ENCODE measurements at regions not wholly inside any gene's neighbourhood (a gene's known extent, or its start where the extent isn't known, plus 50 kb on each side); places are given as distances from the start of the nearest gene placed in this dataset.
A peak's percentile ranks its signal among the peaks of the same experiment; 100 is the strongest.

DNA sequence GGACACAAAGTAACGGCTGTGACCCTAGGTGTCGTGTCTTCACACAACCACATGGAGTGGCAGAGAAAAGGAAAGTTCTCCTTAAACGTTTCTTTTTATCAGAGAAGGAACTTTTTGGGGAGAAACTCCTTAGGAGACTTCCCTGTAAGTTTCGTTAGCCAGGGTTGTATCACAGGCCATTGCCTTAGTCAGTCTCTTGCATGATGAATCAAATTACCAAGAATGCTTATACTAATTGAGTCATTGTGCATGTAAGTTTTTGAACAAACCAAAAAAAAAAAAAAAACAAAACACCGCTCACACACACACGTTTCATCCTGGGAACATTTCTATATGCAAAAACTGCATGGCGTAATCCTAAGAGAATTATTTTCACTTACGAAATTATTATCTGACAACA is 150.4 kb upstream of the SATB1 start:
- Histone ChIP-seq H3K36me3 (ENCODE audit: low read depth) (no peaks in the 10 kb centered on the region), H3K27ac (ENCODE audit: poor library complexity, severe bottlenecking) (no peak overlapping the region), H3K4me3 (ENCODE audit: severe bottlenecking) (no peak overlapping the region), H3K27me3 (ENCODE audit: insufficient read depth, poor library complexity, severe bottlenecking) (no peaks in the 10 kb centered on the region), H3K4me1 (ENCODE audit: insufficient read depth, poor library complexity, severe bottlenecking) (no peaks in the 10 kb centered on the region), H3K9me3 (ENCODE audit: severe bottlenecking) (no peaks in the 10 kb centered on the region)
- TF ChIP-seq, protein P1, sequence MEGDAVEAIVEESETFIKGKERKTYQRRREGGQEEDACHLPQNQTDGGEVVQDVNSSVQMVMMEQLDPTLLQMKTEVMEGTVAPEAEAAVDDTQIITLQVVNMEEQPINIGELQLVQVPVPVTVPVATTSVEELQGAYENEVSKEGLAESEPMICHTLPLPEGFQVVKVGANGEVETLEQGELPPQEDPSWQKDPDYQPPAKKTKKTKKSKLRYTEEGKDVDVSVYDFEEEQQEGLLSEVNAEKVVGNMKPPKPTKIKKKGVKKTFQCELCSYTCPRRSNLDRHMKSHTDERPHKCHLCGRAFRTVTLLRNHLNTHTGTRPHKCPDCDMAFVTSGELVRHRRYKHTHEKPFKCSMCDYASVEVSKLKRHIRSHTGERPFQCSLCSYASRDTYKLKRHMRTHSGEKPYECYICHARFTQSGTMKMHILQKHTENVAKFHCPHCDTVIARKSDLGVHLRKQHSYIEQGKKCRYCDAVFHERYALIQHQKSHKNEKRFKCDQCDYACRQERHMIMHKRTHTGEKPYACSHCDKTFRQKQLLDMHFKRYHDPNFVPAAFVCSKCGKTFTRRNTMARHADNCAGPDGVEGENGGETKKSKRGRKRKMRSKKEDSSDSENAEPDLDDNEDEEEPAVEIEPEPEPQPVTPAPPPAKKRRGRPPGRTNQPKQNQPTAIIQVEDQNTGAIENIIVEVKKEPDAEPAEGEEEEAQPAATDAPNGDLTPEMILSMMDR (IDR thresholded peaks at IDR 0.05; ENCODE audit: poor library complexity, severe bottlenecking) = no peak
- DNase-seq (ENCODE audit: low spot score) (no peak), ATAC-seq (ENCODE audit: low read depth) (peak; percentile 83)

DNA sequence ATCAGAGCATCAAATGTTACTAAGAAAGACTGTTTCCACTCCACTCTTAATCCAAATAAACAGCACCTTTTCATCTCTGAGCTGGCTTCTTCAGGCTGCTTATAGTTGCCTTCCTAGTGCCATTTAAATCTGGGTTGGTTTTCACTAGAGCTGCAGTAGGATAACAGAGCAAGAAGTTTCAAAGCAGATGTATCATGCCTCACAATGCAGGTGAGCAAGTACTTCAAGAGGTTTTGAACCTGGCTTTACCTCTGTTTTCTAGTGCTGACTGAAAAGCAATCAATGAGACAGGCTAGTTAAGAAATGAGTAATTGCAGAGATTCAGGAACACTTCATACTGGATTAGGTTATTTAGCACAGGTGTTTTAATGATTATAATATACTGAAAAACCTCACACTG is 147.7 kb upstream of the SATB1 start:
- TF ChIP-seq, protein P1 (IDR thresholded peaks at IDR 0.05; ENCODE audit: poor library complexity, severe bottlenecking) = no peak
- Histone ChIP-seq H3K27ac (ENCODE audit: poor library complexity, severe bottlenecking) (no peak overlapping the region), H3K9me3 (ENCODE audit: severe bottlenecking) (no peaks in the 10 kb centered on the region), H3K4me1 (ENCODE audit: insufficient read depth, poor library complexity, severe bottlenecking) (no peaks in the 10 kb centered on the region), H3K36me3 (ENCODE audit: low read depth) (no peaks in the 10 kb centered on the region), H3K27me3 (ENCODE audit: insufficient read depth, poor library complexity, severe bottlenecking) (no peaks in the 10 kb centered on the region), H3K4me3 (ENCODE audit: severe bottlenecking) (no peak overlapping the region)
- no peak for ATAC-seq (ENCODE audit: low read depth)
- DNase-seq (ENCODE audit: low spot score) = no peak

DNA sequence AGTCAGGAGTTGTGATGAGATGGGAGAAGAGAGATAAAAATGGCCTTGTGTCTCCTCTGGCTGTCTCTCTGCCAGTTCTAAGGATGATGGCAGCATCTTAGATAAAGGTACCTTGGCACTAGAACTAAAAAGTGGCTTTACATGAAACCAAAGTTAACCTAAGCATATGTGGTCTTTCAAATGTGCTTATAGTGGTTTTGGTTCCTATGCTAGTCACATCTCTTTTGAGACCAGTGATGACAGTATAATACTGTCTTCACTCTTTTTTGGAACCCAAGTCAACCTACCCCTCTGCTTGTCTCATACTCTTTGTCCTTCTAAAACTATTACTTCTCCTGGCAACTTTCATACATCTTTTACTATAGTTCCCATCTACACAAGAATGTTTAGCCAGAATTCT is 142.2 kb upstream of the SATB1 start:
- no peak for ATAC-seq (ENCODE audit: low read depth)
- TF ChIP-seq, protein P1 (IDR thresholded peaks at IDR 0.05; ENCODE audit: poor library complexity, severe bottlenecking) = no peak
- H3K27ac ChIP-seq (ENCODE audit: poor library complexity, severe bottlenecking) = no peak overlapping the region
- H3K27me3 ChIP-seq (ENCODE audit: insufficient read depth, poor library complexity, severe bottlenecking) = no peaks in the 10 kb centered on the region
- no peaks in the 10 kb centered on the region for H3K36me3 ChIP-seq (ENCODE audit: low read depth)
- no peak overlapping the region for H3K4me3 ChIP-seq (ENCODE audit: severe bottlenecking)
- H3K4me1 ChIP-seq (ENCODE audit: insufficient read depth, poor library complexity, severe bottlenecking) = no peaks in the 10 kb centered on the region
- no peak for DNase-seq (ENCODE audit: low spot score)
- no peaks in the 10 kb centered on the region for H3K9me3 ChIP-seq (ENCODE audit: severe bottlenecking)

DNA sequence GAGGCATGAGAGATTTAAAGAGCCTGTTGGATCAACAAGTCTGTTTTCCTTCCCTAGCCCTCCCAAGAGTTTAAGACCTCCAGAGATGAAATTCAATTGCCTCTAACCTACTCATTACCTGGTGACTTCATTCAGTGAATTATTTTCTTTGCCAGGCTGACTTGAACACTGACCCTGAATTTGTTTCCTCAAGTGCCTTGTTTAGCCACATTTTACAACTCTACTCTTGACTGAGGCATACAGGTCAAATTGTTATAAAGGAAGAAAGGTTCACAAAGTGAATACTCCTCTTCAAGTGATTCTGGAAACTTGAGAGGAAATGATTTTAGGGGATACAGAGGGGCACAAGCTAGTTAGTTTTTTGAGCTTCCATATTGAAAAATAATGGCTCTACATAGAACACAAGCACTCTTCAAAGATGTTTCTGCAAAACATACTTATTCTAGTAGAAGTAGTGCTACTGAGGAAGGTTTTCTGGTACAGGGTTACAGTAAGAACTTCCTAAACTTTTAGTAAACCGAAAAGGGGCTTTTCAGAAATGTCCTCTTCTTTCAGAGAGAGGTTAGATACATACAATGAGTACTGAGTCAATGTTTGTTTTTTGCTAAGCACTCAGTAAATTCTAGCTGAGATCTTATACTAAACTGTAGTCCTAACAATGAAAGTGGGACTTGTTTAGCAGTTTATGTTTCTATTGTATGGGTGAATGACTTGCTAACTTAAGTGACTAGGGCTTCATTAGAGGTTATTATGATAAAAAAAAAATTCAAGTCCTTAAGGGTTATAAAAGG is 137.4 kb upstream of the SATB1 start:
- no peaks in the 10 kb centered on the region for H3K4me1 ChIP-seq (ENCODE audit: insufficient read depth, poor library complexity, severe bottlenecking)
- H3K27me3 ChIP-seq (ENCODE audit: insufficient read depth, poor library complexity, severe bottlenecking) = no peaks in the 10 kb centered on the region
- TF ChIP-seq, protein P1 (IDR thresholded peaks at IDR 0.05; ENCODE audit: poor library complexity, severe bottlenecking) = no peak
- no peaks in the 10 kb centered on the region for H3K36me3 ChIP-seq (ENCODE audit: low read depth)
- H3K4me3 ChIP-seq (ENCODE audit: severe bottlenecking) = no peak overlapping the region
- H3K9me3 ChIP-seq (ENCODE audit: severe bottlenecking) = peaks cover 2% of the 10 kb centered on the region
- DNase-seq (ENCODE audit: low spot score) (no peak), ATAC-seq (ENCODE audit: low read depth) (no peak)
- no peak overlapping the region for H3K27ac ChIP-seq (ENCODE audit: poor library complexity, severe bottlenecking)

DNA sequence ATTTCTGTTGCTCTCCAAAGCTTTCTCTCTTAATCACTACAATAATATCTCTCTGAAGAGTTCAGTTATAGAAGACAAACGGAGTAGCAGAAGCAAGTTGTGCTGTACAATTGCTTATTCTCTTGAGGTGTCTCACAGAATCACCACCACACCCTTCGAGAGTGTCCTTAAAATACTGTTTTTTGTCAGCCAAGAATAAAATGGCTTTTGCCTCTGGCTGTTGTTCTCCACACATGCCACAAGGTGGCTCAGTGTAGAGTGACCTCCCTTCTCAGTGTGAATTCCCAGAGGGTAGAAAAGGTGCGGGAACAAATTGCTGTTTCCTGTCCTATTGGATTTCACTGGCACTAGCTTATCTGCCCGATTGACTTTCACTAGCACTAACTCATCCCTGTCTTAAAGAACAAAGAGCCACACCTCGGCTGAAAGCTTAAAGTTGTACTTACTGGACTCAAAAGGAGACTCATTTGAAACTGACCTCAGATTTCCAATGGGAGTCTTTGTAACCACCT is 134.2 kb upstream of the SATB1 start:
- ATAC-seq (ENCODE audit: low read depth) = peak; percentile 76
- Histone ChIP-seq H3K4me3 (ENCODE audit: severe bottlenecking) (no peak overlapping the region), H3K36me3 (ENCODE audit: low read depth) (no peaks in the 10 kb centered on the region), H3K9me3 (ENCODE audit: severe bottlenecking) (peaks cover 2% of the 10 kb centered on the region), H3K4me1 (ENCODE audit: insufficient read depth, poor library complexity, severe bottlenecking) (no peaks in the 10 kb centered on the region), H3K27me3 (ENCODE audit: insufficient read depth, poor library complexity, severe bottlenecking) (no peaks in the 10 kb centered on the region), H3K27ac (ENCODE audit: poor library complexity, severe bottlenecking) (no peak overlapping the region)
- TF ChIP-seq, protein P1 (IDR thresholded peaks at IDR 0.05; ENCODE audit: poor library complexity, severe bottlenecking) = peak; percentile 66
- DNase-seq (ENCODE audit: low spot score) = no peak

All from RWPE2 (cell line).